Pancreas (tissue), 10 donors: ENCODE measurements at regions not wholly inside any gene's neighbourhood (a gene's known extent, or its start where the extent isn't known, plus 50 kb on each side); places are given as distances from the start of the nearest gene placed in this dataset.

Source experiments
- ATAC-seq, 4 donors: fragments of 200-7000 bp; cut with Tn5 transposase; one replicate each; pipeline versions ENCODE4 v1.8.0 to v1.9.1; 2020; ENCODE audit warnings: mild to moderate bottlenecking in 4 of 4, moderate library complexity in 4 of 4
- DNase-seq, 6 donors: peaks; one replicate each; pipeline ENCODE4 v3.0.0-alpha.2; 2020
- FAIRE-seq: peaks from 2 replicates; lab custom pipeline; 2012; peaks lifted over from hg19 to GRCh38; lab: Jason Lieb, UNC
- H3K27ac ChIP-seq, 4 donors: fragments of 200-600 bp; sonication (generic); 1 replicate in 3 of 4; 2 replicates in 1 of 4; pipeline versions ENCODE4 v1.5.0 to v1.8.0; 2020
- H3K27me3 ChIP-seq, 4 donors: fragments of 200-600 bp; one replicate each; pipeline ENCODE4 v1.8.0; 2021
- H3K36me3 ChIP-seq, 3 donors: fragments of 200-600 bp; sonication (generic) in 1 of 3; one replicate each; pipeline versions ENCODE4 v1.5.0 to v1.8.0; 2020 to 2021
- H3K4me1 ChIP-seq, 3 donors: fragments of 200-600 bp; one replicate each; pipeline ENCODE4 v1.8.0; 2021
- H3K4me3 ChIP-seq, 4 donors: fragments of 200-600 bp; sonication (generic) in 2 of 4; one replicate each; pipeline versions ENCODE4 v1.5.0 to v1.8.0; 2020 to 2021
- H3K9me3 ChIP-seq, 4 donors: fragments of 200-600 bp; one replicate each; pipeline ENCODE4 v1.8.0; 2021
- WGBS, 2 donors: extraction: QIAGEN DNeasy Blood & Tissue Kit; methylation state at CpG; one replicate each; pipeline ENCODE4 v1.1.7; 2013; 5-methylcytosine and 5-hydroxymethylcytosine counted together
- intact Hi-C, 3 donors: fragments of 100-400 bp; cut with DNase I; formaldehyde crosslinking; loops; one replicate each; pipeline versions ENCODE4 v1.11.1 to v1.14.2; 2022
- TF ChIP-seq, protein P1 (sequence below), 4 donors: fragments of 200-600 bp; sonication (generic) in 3 of 4; IDR thresholded peaks; one replicate each; pipeline versions ENCODE4 v1.5.0 to v1.8.0; 2021; ENCODE audit warnings: antibody characterized with exemption in 4 of 4
- donor health status: healthy with polysubstance abuse.
- donor health status: DM: no; HTN: no; CAD: no; lungs with moderate emphysema.
- donor health status: DM: no; HTN: no; CAD: no.
- donor health status: control.
- donor health status: control.
- donor health status: Bipolar disorder and iron deficiency.
- donor health status: DM: yes; HTN: yes; CAD: no.
- donor health status: DM: no; HTN: no; CAD: no.
- donor health status: DM: no; HTN: no; CAD: no.
- donor health status: DM: yes; HTN: yes; CAD: no.

DNA sequence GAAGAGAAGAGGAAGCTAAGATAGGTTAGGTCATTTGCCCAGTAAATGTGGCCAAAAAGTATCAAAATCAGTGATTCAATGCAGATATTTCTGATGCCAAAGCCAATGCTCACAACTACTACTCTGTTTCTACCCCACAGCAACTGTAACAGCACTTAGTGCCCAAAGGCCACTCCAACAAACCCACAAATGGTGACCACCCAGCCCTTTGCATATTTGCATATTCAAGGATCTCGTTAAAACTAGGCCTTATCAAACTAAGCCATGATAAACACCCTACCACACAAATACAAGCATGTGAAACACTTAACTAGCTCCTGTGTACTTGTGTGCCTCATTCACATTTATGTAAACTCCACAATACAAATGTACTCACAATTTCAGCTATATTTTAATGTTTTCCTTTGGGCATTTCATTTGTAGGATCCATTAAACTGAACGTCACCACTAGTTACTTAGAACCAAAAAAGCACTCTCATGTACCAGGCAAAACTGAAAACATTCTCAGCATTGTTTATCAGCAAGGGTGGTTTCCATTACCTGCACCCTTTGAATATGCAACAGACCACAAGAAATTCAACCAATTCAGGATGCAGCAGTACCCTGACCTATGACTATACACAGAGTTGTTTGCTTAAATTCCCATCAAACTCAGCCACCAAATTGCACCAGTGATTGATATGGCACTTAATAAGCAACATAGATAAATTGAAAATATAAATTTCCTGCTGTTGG lies 111.2 kb upstream of the STT3B start:
- 77% methylated on average over 2 of the region's 2 CpGs for WGBS, 2 donors

DNA sequence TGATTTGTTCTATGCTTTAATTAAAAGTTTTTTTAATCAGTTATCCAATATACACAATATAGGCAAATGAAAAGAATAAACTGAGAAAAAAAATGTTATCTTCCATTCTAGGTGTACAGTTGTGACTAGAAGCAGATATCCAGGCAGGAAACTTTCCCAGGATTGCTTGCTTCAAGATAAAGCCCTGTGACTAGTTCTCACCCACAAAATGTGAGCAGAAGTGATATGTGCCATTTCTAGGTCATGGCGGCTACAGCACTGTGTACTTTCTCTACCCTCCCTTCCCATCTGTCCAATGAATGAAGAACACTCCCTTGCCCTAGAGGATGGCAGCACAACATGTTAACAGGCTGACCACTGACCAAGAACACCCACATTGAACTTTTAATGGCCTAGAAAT lies 110.5 kb upstream of the STT3B start:
- intact Hi-C loops, result no loop called here
- H3K4me3 ChIP-seq, result no peak overlapping the region

More for the DNA sequence above, 111.2 kb upstream of the STT3B start:
- FAIRE-seq, result no peak
- H3K4me1 ChIP-seq, result no peaks in the 10 kb centered on the region
- H3K4me3 ChIP-seq, result no peak overlapping the region
- no peaks in the 10 kb centered on the region for H3K9me3 ChIP-seq
- ATAC-seq, result no peak
- DNase-seq, result no peak
- H3K27ac ChIP-seq, result no peak overlapping the region
- TF ChIP-seq, protein P1, sequence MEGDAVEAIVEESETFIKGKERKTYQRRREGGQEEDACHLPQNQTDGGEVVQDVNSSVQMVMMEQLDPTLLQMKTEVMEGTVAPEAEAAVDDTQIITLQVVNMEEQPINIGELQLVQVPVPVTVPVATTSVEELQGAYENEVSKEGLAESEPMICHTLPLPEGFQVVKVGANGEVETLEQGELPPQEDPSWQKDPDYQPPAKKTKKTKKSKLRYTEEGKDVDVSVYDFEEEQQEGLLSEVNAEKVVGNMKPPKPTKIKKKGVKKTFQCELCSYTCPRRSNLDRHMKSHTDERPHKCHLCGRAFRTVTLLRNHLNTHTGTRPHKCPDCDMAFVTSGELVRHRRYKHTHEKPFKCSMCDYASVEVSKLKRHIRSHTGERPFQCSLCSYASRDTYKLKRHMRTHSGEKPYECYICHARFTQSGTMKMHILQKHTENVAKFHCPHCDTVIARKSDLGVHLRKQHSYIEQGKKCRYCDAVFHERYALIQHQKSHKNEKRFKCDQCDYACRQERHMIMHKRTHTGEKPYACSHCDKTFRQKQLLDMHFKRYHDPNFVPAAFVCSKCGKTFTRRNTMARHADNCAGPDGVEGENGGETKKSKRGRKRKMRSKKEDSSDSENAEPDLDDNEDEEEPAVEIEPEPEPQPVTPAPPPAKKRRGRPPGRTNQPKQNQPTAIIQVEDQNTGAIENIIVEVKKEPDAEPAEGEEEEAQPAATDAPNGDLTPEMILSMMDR (IDR thresholded peaks at IDR 0.05), result no peak
- intact Hi-C loops, result no loop called here
- no peaks in the 10 kb centered on the region for H3K27me3 ChIP-seq
- no peaks in the 10 kb centered on the region for H3K36me3 ChIP-seq

DNA sequence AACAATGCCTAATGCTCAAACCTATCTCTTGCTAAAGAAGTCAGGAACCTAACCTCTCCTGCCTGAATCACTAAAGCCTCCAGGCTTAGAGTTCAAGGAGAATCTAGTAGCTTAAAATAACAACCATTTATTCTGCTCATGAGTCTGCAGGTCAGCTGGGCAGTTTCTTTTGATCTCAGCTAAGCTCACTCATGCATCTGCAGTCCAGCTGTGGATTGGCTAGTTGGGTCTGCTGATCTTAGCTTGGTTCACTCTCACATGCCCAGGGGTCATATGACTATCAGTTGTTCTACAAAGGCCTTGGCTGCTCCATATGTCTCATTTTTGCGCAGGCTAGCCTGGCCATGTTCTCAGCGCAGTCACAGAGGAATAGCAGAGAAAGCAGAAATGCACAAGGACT lies 109.2 kb upstream of the STT3B start:
- FAIRE-seq (no peak), DNase-seq (no peak), ATAC-seq (no peak)
- no peaks in the 10 kb centered on the region for H3K4me1 ChIP-seq
- H3K27me3 ChIP-seq, result no peaks in the 10 kb centered on the region
- H3K27ac ChIP-seq, result no peak overlapping the region
- WGBS, 2 donors, result 96 to 97% methylated on average over 2 of the region's 2 CpGs
- H3K9me3 ChIP-seq, result no peaks in the 10 kb centered on the region
- TF ChIP-seq, protein P1 (IDR thresholded peaks at IDR 0.05), result no peak
- intact Hi-C loops, result no loop called here
- no peak overlapping the region for H3K4me3 ChIP-seq
- no peaks in the 10 kb centered on the region for H3K36me3 ChIP-seq

More for the DNA sequence above, 110.5 kb upstream of the STT3B start:
- H3K9me3 ChIP-seq, result no peaks in the 10 kb centered on the region
- no peaks in the 10 kb centered on the region for H3K27me3 ChIP-seq
- TF ChIP-seq, protein P1 (IDR thresholded peaks at IDR 0.05), result no peak
- FAIRE-seq (no peak), ATAC-seq (no peak), DNase-seq (no peak)
- no peaks in the 10 kb centered on the region for H3K4me1 ChIP-seq
- H3K36me3 ChIP-seq, result no peaks in the 10 kb centered on the region
- no peak overlapping the region for H3K27ac ChIP-seq
- 31 to 40% methylated on average over 1 of the region's 1 CpG for WGBS, 2 donors

DNA sequence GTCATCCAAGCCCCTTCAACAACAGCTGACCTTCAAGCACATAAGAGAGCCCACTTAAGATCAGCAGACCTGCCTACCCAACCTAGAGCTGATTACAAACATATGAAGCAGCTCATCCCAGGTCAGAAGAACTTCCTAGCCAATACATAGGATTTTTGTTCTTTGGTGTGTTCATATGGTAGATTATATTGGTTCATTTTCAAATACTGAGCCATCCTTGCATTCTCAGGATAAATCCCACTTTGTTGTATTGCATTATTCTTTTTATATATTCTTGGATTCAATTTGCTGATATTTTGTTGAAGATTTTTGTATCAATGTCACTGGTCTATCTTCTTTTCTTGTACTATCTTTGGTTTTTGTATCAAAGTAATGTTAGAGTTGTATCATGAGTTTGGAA lies 107.3 kb upstream of the STT3B start:
- no peak overlapping the region for H3K27ac ChIP-seq
- no peak for DNase-seq
- TF ChIP-seq, protein P1 (IDR thresholded peaks at IDR 0.05), result no peak
- no peaks in the 10 kb centered on the region for H3K36me3 ChIP-seq
- ATAC-seq, result no peak
- H3K9me3 ChIP-seq, result no peaks in the 10 kb centered on the region
- no peaks in the 10 kb centered on the region for H3K27me3 ChIP-seq
- H3K4me1 ChIP-seq, result no peaks in the 10 kb centered on the region
- FAIRE-seq, result no peak
- H3K4me3 ChIP-seq, result no peak overlapping the region
- intact Hi-C loops, result no loop called here

DNA sequence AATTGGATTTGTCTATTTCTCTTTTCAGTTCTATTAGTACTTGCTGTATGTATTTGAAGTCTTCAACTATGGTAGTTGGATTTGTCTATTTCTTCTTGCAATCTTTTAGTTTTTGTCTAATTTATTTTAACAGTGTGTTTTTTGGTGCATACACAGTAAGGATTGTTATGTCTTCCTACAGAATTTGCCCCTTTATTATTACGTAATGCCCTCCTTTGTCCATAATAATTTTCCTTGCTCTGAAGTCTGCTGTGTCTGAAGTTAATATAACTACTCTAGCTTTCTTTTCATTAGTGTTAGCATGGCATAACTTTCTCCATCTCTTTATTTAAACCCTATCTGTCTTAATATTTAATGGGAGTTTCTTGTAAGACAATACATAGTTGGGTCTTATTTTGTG lies 105.1 kb upstream of the STT3B start:
- Histone ChIP-seq H3K27ac (no peak overlapping the region), H3K4me3 (no peak overlapping the region), H3K36me3 (no peaks in the 10 kb centered on the region), H3K4me1 (no peaks in the 10 kb centered on the region), H3K27me3 (no peaks in the 10 kb centered on the region), H3K9me3 (no peaks in the 10 kb centered on the region)
- WGBS, 2 donors, result 82 to 93% methylated on average over 1 of the region's 1 CpG
- TF ChIP-seq, protein P1 (IDR thresholded peaks at IDR 0.05), result no peak
- DNase-seq (no peak), ATAC-seq (no peak), FAIRE-seq (no peak)
- intact Hi-C loops, result no loop called here
